ENCODE measurements at regions not wholly inside any gene's neighbourhood (a gene's known extent, or its start where the extent isn't known, plus 50 kb on each side); places are given as distances from the start of the nearest gene placed in this dataset.

DNA sequence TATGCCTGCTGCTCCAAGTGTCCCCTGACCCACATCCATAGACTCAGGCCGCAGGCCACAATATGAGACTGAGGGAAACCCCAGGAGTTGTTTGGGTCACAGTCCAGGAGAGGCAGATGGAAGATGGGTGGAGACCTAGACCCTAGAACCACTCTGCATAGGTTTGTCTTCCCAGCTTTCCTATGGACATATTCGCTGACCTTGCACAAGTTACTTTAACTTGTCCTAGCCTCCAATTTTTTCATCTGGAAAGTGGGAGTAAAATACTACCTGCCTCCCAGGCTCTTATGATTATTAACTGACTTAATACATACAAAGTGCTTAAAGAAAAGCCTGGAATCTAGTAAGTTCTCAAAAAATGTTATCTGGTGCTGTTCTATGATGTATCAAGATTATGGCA is 157.1 kb upstream of the IFNG-AS1 start:
- Histone ChIP-seq H3K27me3 (ENCODE audit: control insufficient read depth in 2 of 2, insufficient read depth in 2 of 2, low read length in 2 of 2) (no peaks in the 10 kb centered on the region), H2AFZ (ENCODE audit: low read depth, low read length) (no peak overlapping the region), H3K27ac (ENCODE audit: insufficient read depth, low read depth, low read length) (no peak overlapping the region), H3K36me3 (ENCODE audit: control insufficient read depth in 2 of 2, extremely low read depth in 1 of 2, insufficient read depth in 2 of 2, low read length in 2 of 2) (no peaks in the 10 kb centered on the region), H3K79me2 (ENCODE audit: control insufficient read depth, insufficient read depth, low read length) (no peaks in the 10 kb centered on the region), H3K4me2 (ENCODE audit: insufficient read depth, low read length) (no peak overlapping the region), H4K20me1 (replicated peaks; ENCODE audit: control insufficient read depth, extremely low read depth, insufficient read depth, low read length) (no peaks in the 10 kb centered on the region), H3K4me1 (ENCODE audit: control insufficient read depth, extremely low read depth, insufficient read depth, low read length) (no peaks in the 10 kb centered on the region), H3K4me3 (replicated peaks in 1 of 3; ENCODE audit: insufficient read depth in 1 of 3, low read depth in 1 of 3, low read length in 3 of 3) (no peak overlapping the region), H3K9me3 (replicated peaks; ENCODE audit: control insufficient read depth, insufficient read depth, low read length) (no peaks in the 10 kb centered on the region), H3K9ac (replicated peaks; ENCODE audit: extremely low read depth, insufficient read depth, low read length) (no peak overlapping the region), H3K9me1 (replicated peaks; ENCODE audit: control insufficient read depth, extremely low read depth, insufficient read depth, low read length) (no peaks in the 10 kb centered on the region)
- CTCF ChIA-PET: no interaction called here
- BruUV-seq (replicated peaks): no TSS peak
- FAIRE-seq (no peak), DNase-seq (ENCODE audit: low read depth, low spot score) (no peak)
- POLR2A ChIA-PET: no interaction called here
- TF ChIP-seq POLR2A (IDR thresholded peaks at IDR 0.05; ENCODE audit: low read depth, low read length) (no peak), CTCF (IDR thresholded peaks at IDR 0.05; ENCODE audit: extremely low read depth in 1 of 2, insufficient read depth in 1 of 2, low read depth in 1 of 2, low read length in 2 of 2) (no peak), POLR2AphosphoS5 (IDR thresholded peaks at IDR 0.05; ENCODE audit: insufficient read depth, low read depth, low read length) (no peak), MAX (IDR thresholded peaks at IDR 0.05; ENCODE audit: insufficient read depth, insufficient read length) (no peak), GATA2 (IDR thresholded peaks at IDR 0.05; ENCODE audit: insufficient read depth, insufficient read length, low read depth, low read length) (no peak), FOS (IDR thresholded peaks at IDR 0.05; ENCODE audit: borderline replicate concordance, insufficient read depth, low read length) (no peak), MYC (IDR thresholded peaks at IDR 0.05; ENCODE audit: low read depth, low read length) (no peak)
- intact Hi-C loops (cut with micrococcal nuclease) (no loop called here), dilution Hi-C loops (cut with MboI; ENCODE audit: extremely low pct_ligation_motif_present, low sequenced_read_pairs) (no loop called here)

GRCh38 chr12:67833602-67834001 is 155.6 kb upstream of the IFNG-AS1 start:
- Histone ChIP-seq H3K9ac (replicated peaks; ENCODE audit: extremely low read depth, insufficient read depth, low read length) (no peak overlapping the region), H3K4me2 (ENCODE audit: insufficient read depth, low read length) (no peak overlapping the region), H3K4me3 (replicated peaks in 1 of 3; ENCODE audit: insufficient read depth in 1 of 3, low read depth in 1 of 3, low read length in 3 of 3) (no peak overlapping the region), H3K27ac (ENCODE audit: insufficient read depth, low read depth, low read length) (no peak overlapping the region), H2AFZ (ENCODE audit: low read depth, low read length) (no peak overlapping the region), H3K4me1 (ENCODE audit: control insufficient read depth, extremely low read depth, insufficient read depth, low read length) (no peaks in the 10 kb centered on the region), H3K27me3 (ENCODE audit: control insufficient read depth in 2 of 2, insufficient read depth in 2 of 2, low read length in 2 of 2) (no peaks in the 10 kb centered on the region), H3K9me3 (replicated peaks; ENCODE audit: control insufficient read depth, insufficient read depth, low read length) (no peaks in the 10 kb centered on the region), H3K36me3 (ENCODE audit: control insufficient read depth in 2 of 2, extremely low read depth in 1 of 2, insufficient read depth in 2 of 2, low read length in 2 of 2) (no peaks in the 10 kb centered on the region), H3K79me2 (ENCODE audit: control insufficient read depth, insufficient read depth, low read length) (no peaks in the 10 kb centered on the region), H4K20me1 (replicated peaks; ENCODE audit: control insufficient read depth, extremely low read depth, insufficient read depth, low read length) (no peaks in the 10 kb centered on the region), H3K9me1 (replicated peaks; ENCODE audit: control insufficient read depth, extremely low read depth, insufficient read depth, low read length) (no peaks in the 10 kb centered on the region)
- dilution Hi-C loops (cut with MboI; ENCODE audit: extremely low pct_ligation_motif_present, low sequenced_read_pairs) (no loop called here), intact Hi-C loops (cut with micrococcal nuclease) (no loop called here)
- no peak for FAIRE-seq
- no peak for TF ChIP-seq POLR2A (IDR thresholded peaks at IDR 0.05; ENCODE audit: low read depth, low read length)
- TF ChIP-seq GATA2 (IDR thresholded peaks at IDR 0.05; ENCODE audit: insufficient read depth, insufficient read length, low read depth, low read length): no peak
- TF ChIP-seq FOS (IDR thresholded peaks at IDR 0.05; ENCODE audit: borderline replicate concordance, insufficient read depth, low read length): no peak
- TF ChIP-seq MAX (IDR thresholded peaks at IDR 0.05; ENCODE audit: insufficient read depth, insufficient read length): no peak
- no peak for TF ChIP-seq CTCF (IDR thresholded peaks at IDR 0.05; ENCODE audit: extremely low read depth in 1 of 2, insufficient read depth in 1 of 2, low read depth in 1 of 2, low read length in 2 of 2)
- no peak for TF ChIP-seq JUN (IDR thresholded peaks at IDR 0.05; ENCODE audit: borderline replicate concordance, insufficient read depth, insufficient read length, low read depth)
- no peak for TF ChIP-seq MYC (IDR thresholded peaks at IDR 0.05; ENCODE audit: low read depth, low read length)
- no peak for TF ChIP-seq EZH2 (IDR thresholded peaks at IDR 0.05; ENCODE audit: borderline replicate concordance, low read depth, low read length, severe bottlenecking)
- no peak for TF ChIP-seq POLR2AphosphoS5 (IDR thresholded peaks at IDR 0.05; ENCODE audit: insufficient read depth, low read depth, low read length)
- DNase-seq (ENCODE audit: low read depth, low spot score): no peak
- ChIA-PET CTCF (no interaction called here), POLR2A (no interaction called here)
- BruUV-seq (replicated peaks): no TSS peak
